Renal cortical epithelial cell (primary cell): ENCODE measurements at regions not wholly inside any gene's neighbourhood (a gene's known extent, or its start where the extent isn't known, plus 50 kb on each side); places are given as distances from the start of the nearest gene placed in this dataset.

ENCODE experiments used
- DNase-seq: peaks from one replicate; pipeline ENCODE4 v3.0.0-alpha.2; 2011; ENCODE audit warnings: low read depth

DNA sequence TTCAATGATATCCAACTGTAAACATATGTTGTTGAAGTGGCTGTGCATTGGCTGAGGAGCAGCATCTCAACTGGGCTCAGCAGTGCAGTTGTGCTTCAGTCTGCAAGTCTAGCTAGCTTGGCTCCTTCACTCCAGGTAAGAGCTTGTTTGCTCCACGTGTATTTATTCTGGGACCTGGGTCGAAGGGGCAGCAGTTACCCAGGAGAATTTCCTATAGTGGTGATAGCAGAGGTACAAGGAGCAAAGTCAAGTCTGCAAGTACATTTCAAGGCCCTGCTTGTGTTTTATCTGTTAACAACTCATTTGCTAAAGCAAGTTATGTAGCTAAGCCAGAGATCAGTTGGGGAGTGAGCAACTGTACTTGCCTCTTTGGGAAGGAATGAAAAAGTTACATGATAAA is 286.2 kb upstream of the UMPS start:
- no peak for DNase-seq

DNA sequence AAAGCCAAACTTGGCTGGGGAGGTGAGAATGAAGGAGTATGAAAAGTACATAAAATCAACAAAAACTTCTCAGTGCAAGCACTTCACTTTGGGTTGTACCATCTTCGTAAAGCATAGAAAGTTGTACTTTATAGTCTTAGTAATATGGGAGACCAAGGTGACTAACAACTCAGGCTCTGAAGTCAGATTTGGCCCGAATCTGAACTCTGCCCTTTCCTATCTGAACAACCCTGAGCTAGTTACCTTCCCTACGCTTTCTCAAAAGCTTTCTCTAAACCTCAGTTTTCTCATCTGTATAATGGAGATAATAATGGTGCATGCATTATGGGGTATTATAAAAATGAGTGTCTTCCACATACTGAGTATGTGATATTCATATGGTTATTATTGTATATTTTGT is 285.4 kb upstream of the UMPS start:
- no peak for DNase-seq

DNA sequence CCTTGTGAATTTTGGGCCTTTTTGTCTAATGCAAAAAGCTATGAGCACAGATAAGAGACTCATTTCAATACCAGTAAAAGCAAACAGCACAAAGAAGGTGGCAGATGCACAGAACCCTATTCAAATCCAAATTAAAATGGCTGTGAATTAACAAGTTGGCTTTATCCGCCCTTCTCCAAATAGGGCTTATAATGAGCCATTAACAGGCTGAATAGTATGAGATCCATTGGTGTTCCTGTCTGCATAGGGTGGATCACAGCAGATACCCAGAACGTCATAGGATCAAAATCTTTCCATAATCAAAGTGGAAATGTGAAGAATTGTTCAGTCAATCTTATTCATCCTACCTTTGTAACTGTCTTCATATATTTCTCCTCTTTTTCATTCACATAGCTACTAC is 282.4 kb upstream of the UMPS start:
- no peak for DNase-seq

DNA sequence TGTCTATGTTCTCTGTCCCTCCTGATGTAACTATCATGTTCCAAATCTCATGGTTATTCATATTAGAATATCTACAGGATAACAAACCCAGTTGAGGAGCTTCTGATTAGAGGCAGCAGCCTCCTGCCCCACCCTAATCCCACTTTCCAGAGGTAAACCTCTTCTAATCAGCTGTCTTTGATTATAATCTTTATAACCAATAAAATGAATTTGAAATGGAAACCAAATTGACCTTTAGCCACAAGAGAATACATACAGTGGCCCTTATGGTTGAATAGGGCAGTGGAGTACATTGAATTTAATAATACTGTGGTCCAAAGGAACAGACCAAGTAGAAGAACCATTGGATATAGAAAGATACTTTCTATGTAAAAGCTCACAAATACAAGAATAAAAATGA is 281.3 kb upstream of the UMPS start:
- no peak for DNase-seq

DNA sequence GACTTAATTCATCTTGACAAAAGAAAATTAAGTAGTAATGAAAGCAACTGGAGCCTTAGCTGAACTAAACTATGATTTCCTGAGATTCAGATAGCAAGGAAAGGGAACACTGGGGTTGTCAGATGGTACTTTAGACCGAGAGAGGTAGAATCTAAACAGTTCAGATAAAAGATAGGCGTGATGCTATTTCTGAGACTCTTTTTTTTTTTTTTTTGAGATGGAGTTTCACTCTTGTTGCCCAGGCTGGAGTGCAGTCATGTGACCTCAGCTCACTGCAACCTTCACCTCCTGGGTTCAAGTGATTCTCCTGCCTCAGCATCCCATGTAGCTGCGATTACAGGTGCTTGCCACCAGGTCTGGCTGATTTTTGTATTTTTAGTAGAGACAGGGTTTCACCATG is 279.9 kb upstream of the UMPS start:
- no peak for DNase-seq

DNA sequence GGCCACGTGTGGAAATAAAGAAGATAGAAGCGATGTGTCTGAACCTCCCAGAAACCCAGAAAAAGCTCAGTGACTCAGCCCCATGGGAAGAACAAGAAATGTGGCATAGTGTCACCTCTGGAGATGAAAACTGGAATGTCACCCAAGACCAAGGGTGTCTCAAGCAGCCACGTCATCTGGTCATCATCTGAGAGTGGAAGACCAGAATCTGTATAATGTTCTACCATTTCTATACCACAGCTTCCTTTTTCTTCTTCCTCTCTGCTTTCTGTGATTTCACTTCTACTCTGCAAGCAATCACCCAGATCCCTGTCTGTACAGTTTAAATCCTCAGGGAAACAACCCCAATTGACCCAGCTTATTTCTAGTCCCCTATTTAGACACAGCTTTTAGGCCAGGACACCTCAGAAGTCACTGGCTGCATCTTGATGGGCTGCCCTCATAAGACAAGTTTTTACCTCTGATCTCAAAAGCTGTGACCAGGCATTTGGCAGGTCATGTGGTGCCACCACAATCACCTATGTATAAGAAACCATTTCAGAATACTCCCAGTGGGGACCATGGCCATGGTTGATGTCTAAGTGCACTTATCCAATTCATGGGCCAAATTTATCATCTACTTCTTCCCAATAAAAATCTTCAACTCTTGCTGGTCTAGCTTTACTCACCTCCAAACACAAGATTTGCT is 278.5 kb upstream of the UMPS start:
- no peak for DNase-seq

DNA sequence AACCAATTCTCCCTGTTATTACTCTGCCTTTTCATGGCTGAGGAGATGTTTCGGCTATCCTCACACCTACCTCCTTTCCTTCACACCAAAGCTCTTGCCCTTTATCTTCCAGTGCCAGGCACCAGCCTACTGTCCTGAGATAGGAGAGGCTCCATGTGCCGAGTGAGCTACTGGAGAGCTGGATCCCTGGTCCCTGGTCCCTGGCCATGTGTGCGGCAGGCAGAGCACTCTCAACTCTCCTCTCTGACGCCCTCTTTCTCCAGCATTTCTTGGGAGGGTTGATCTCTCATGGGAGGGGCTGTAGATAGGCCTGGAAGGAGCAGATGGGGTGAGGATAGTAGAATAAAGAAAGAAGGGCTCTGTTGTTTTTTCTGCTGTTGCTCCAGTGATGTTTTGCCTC is 277.1 kb upstream of the UMPS start:
- DNase-seq: no peak

DNA sequence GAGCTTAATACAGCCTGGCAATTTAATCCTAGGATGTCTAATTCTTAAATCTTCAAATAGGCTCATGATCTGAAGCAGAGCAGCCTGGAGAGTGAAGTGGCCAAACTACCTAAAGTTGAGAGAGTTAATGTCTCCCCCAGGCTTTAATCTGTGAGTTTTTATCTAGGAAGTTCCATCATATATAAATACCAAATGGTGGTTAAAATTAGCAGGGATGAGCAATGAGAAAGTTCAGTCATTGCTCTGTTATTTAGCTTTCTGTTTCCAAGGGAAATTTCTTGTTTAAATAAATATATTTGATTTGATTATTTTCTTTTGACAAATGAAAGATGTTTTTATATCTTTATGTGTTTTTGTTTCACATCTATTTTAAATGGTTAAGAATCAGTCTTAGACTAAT is 274.4 kb upstream of the UMPS start:
- no peak for DNase-seq

DNA sequence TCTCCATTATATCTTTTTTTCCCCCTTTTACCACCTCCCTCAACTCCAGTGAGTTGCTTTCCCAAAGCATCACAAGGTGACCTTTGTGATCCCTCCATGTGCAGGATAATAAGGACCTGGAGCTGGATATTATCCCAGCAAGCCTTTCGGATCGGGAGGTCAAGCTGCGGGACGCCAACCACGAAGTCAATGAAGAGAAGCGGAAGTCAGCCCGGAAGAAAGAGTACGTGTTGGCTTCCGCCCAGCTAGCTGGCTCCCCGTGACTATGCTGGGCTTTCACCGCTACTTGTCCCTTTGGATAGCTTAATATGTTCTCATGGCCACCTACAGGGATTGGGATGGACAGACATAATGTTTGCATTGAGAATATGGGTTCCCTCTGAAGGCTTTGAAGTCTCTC is 273.7 kb upstream of the UMPS start:
- no peak for DNase-seq

DNA sequence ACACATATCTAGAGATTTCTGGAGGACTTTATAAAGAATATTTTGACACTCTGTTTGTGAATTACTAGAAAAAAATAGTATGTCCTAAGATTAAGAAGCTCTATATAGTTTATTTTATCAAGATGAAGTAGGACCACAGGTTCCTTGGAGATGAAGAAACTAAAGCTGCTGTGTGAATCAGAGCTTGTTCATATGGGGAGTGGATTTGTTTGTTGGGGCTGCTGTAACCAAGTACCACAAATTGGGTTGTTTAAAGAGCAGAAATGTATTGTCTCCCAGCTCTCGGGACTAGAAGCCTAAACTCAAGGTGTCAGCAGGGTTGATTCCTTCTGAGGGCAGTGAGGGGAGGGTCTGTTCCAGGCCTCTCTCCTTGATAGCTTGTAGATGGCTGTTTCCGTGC is 270.6 kb upstream of the UMPS start:
- DNase-seq: no peak

DNA sequence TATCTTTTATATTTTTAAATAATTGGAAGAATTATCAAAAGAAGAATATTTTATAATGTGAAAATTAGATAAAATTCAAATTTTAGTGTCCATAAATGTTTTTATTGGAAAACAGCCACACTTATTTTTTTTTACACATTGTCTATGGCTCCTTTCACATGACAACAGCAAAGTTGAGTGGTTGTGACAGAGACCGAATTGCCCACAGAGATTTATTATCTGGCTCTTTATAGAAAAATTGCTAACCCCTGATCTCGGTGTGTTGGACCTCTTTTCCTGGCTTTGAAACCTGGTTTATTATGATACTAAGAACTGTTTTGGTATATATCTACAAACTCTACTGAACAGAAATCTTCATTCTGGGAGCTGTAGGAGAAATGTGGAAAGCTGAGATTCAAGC is 269.1 kb upstream of the UMPS start:
- DNase-seq: no peak

DNA sequence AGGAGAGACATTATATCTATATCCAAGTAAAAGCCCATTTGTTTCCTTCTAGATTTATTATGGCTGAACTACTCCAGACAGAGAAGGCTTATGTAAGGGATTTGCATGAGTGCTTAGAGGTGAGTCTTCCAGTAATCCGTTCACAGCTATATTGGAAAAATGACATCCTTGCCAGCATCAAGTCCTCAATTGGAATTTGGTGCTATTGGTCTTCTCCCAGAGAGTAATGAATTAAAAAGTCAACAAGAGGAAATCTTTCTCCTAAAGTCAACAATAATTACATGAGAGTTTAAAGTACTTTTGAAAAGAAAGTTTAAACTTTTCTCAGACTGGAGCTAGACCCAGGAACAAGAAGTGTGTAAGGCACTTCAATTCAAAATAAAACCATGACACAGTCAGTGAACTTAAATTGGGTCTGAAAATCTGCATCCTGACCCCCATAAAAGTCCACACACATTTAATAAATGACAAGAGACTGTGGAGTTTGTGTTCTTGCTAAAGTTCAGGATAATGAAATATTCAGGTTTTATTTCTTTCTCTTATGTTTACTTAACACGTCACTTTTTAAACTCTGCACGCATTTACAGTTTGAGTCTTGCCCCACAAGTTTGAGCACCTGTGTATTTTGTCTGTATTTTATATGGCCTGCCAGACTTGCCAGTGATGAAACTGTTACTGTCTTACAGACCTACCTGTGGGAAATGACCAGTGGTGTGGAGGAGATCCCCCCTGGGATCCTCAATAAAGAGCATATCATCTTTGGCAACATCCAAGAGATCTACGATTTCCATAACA is 268.2 kb upstream of the UMPS start:
- no peak for DNase-seq

DNA sequence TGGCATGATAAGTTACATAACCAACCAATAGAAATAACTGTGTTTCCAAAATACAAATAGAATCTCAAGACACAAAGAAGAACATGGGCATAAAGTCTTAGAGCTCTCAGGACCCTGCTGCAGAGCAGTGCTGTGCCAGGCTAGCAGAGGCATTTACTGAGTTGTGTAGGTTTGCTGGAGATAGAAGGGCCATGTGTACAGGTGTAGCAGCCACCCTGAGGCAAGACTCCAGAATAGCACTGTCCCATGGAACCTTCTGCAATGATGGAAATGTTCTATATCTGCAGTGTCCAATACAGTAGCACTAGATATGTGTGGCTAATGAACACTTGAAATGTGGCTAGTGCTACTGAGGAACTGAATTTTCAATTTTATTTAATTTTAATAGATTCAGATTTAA is 267.0 kb upstream of the UMPS start:
- no peak for DNase-seq

DNA sequence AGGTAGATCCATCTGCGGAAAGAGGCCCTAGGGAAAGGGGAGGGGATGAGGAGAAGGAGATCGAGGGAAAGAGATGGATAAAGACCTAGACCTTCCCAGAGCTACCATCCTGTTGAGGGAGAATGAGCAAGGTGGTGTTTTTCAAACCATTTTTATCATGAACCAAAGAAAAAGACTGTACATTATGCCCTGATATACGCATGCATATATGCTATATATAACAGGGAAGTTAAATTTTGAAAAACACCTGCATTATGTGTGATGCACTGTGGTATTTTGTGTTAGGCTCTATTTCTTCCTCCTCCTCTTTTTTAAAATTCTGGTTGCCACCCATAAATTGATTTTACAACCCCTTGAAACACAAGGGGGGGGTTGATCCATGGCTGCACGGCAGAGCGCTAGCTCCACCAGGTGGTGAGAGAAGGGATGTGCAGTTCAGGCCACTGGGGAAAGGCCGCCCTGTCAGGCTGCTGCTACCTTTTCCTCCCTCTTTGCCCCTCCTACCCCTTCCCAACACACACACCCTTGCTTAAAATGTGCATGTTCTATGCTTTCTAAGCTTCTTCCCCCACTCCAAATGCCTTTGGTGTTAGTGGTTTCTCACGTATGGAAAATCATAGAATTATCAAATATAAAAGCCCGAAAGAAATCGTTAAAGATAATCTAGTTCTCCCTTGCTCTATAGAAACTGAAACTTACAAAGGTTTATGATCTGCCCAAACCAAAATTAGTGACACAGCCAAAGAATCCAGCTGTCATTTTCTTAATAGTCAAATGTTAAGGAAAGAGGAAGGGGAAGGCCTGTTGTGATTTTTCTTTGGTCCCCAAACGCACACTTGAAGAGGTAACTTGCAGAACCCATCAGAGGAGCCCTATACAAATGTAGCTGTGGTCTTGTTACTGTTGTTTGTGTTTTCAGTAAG is 262.0 kb upstream of the UMPS start:
- peak; percentile 11 for DNase-seq

DNA sequence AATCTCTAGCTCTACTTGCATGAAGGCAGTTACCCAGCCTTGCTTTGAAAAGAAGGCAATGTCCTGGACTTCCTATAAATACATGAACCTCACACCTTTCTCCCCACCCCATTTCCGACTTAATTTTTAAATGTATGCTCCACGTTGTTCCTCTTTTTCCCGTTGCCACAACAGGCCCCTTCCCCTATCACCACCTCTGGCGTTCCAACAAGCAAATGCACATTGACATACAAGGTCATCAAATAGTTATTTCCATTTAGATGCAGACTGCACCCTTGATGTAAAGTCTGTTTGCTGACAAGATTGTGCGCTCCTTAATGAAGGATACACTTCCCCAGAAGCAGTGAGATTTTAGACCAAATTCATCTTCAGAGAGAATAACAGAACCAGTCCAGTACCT is 260.7 kb upstream of the UMPS start:
- DNase-seq: no peak

DNA sequence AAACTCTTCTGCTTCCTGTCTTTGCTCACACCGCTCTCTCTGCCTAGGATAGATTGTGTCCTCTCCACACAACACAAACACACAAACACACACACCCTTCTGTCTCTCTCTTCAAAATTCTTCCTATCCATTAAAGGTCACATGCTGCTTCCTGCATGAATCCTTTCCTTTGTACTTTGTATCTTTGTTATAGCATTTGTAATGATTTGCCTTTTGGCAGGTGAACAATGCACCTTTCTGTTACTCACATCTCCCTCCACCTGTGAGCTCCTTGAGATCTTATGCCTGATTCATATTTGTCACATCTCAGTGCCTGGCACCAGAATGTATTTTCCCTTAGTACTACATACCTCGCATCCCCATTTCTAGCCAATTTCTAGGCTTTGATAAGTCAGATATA is 251.4 kb upstream of the UMPS start:
- DNase-seq: no peak

DNA sequence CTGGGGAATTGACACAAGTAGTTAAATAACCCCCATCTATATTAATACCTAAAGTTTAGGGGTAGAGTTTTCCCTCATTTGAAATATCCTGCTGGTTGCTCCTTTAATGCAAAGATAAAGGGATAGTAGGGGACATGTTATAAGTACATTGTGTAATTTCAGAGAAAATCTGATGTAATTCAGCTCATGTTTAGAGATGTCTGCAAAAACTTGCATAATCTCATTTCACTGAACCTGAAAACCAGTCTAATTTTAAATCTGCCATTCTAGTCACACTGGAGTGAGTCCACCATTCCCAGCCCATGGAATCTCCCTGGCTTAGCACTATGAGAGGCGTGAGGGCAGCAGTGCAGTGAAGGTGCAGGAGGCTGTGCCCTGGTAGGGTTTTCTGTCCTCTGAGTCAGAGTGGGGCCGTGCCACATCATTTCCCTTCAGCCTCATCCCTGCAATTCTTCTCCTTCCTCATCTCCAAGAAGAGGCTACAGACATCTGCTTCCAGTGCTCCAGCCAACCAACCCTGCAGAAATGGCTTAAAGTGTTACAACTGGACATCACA is 246.3 kb upstream of the UMPS start:
- DNase-seq: peak; percentile 83

DNA sequence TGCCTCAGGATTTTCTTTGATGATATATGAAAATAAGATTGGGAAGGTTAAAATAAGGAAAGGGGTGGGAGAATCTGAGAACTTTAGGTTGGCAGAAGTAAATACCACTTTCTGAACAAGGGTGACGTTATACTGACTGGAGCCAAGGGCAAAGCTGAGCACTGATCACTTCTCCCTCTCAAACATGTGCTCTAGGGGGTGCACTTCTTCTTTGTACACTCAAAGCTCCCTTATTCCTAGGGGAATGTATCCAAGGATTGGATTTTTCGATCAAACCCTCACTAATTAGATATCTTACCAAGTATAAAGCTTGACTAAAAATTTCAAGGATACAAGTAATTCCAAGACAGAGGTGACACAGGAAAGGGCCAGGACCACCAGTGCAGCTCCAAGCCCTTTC is 243.9 kb upstream of the UMPS start:
- no peak for DNase-seq

DNA sequence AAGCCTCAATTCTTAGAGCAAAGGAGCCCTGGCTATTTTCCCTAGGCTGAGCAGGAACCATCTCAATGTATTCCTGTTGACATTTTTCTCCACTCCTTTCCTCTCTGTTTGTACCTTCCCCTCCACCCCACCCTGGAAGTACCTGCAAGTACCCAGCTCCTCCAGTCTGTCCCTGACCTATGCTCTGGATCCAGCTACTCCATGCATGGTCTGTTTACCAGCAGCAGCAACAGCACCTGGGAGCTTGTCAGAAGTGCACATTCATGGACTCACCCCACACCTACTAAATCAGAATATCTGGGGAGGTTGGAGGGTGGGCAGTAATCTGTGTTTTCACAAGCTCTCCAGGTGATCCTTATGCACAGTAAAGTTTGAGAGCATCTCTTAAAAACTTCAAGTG is 240.7 kb upstream of the UMPS start:
- DNase-seq: no peak

DNA sequence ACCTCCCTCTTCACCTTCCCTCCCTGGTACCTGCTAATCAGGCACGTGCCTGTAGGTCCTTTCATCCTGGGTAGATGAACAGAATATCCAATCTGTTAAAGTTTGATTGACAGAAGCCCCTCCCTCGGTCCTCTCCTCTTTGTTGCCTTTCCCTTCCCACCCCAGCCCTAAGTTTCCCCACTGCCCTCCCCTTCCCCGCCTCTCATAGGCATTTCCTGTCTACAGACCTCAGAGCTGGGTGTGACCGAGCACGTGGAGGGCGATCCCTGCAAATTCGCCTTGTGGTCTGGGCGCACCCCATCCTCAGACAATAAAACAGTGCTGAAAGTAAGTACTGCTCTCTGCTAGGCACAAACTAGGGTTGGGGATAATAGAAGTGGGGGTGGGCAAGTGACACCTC is 239.2 kb upstream of the UMPS start:
- no peak for DNase-seq

DNA sequence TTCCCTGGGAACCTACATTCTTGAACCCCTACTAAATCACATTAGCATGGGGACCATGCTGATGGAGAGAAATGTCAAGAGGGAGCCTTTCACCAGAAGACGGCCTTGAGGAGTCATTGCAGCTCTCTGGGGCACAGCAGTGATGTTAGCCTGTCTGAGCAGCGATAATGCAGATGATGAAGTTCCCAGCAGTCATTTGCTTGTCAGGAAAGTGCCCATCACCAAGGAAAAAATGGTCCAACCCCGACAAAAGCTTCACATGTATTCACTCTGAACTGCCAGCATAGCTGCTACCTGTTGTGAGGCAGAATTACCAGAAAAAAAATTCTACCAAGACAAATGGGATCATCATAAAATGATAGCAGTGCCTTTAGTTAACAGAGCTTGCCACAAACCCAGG is 238.4 kb upstream of the UMPS start:
- no peak for DNase-seq

DNA sequence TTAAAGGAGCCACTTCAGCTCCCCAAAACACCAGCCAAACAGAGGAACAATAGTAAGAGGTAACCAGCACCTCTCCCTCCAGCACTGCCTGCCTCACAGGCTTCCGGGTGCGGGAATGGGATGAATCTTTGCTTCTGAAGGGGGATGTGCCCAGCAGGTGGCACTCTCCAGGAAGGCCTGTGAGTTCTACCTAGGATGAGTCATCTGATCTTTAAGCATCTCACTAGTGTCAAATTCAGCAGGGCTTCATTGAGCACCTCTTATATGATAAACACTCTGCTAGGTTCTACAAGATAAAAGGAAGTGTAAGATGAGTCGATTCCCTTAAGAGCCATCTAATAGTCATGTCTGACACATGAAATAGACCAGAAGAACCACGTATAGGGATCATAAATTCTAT is 237.4 kb upstream of the UMPS start:
- DNase-seq: peak; percentile 82
